Calu3 (cell line): ENCODE measurements at regions not wholly inside any gene's neighbourhood (a gene's known extent, or its start where the extent isn't known, plus 50 kb on each side); places are given as distances from the start of the nearest gene placed in this dataset.

Source experiments
- BruUV-seq: library from RNA; stranded (reverse); fragments of 400-500 nt; replicated peaks from 2 replicates; lab custom pipeline; 2021; lab: Mats Ljungman, UMichigan
- CTCF ChIA-PET: fragments of 300-600 bp; sonication (Branson Sonifier 250); formaldehyde crosslinking; loops from one replicate; lab custom pipeline; 2022; ENCODE audit warnings: antibody characterized with exemption; lab: Charles Lee
- DNase-seq: peaks from one replicate; pipeline ENCODE4 v3.0.0; 2022
- H3K27ac Mint-ChIP-seq: one replicate; pipeline ENCODE4 v1.8.0; 2022; ENCODE audit warnings: mixed read lengths; ENCODE audit not compliant: unreplicated experiment
- H3K27me3 Mint-ChIP-seq: one replicate; pipeline ENCODE4 v1.8.0; 2022; ENCODE audit warnings: mixed read lengths; ENCODE audit not compliant: unreplicated experiment
- H3K36me3 Mint-ChIP-seq: one replicate; pipeline ENCODE4 v1.8.0; 2022; ENCODE audit warnings: mild to moderate bottlenecking, moderate library complexity, mixed read lengths; ENCODE audit not compliant: insufficient read depth, unreplicated experiment
- H3K4me1 Mint-ChIP-seq: one replicate; pipeline ENCODE4 v1.8.0; 2022; ENCODE audit warnings: mild to moderate bottlenecking, low read depth, mixed read lengths; ENCODE audit not compliant: unreplicated experiment
- H3K4me3 Mint-ChIP-seq: one replicate; pipeline ENCODE4 v1.8.0; 2022; ENCODE audit warnings: mild to moderate bottlenecking, low read depth, moderate library complexity, mixed read lengths; ENCODE audit not compliant: unreplicated experiment
- H3K9me3 Mint-ChIP-seq: one replicate; pipeline ENCODE4 v1.8.0; 2022; ENCODE audit warnings: low read depth, mixed read lengths; ENCODE audit not compliant: unreplicated experiment
- CTCF ChIP-seq: fragments of 200-600 bp; IDR thresholded peaks from one replicate; pipeline ENCODE4 v1.8.0; 2022; ENCODE audit warnings: antibody characterized with exemption; ENCODE audit not compliant: unreplicated experiment
- intact Hi-C: fragments of 100-400 bp; cut with micrococcal nuclease; formaldehyde crosslinking; loops from one replicate; pipeline ENCODE4 v1.10.0; 2022; ENCODE audit not compliant: unreplicated experiment

DNA sequence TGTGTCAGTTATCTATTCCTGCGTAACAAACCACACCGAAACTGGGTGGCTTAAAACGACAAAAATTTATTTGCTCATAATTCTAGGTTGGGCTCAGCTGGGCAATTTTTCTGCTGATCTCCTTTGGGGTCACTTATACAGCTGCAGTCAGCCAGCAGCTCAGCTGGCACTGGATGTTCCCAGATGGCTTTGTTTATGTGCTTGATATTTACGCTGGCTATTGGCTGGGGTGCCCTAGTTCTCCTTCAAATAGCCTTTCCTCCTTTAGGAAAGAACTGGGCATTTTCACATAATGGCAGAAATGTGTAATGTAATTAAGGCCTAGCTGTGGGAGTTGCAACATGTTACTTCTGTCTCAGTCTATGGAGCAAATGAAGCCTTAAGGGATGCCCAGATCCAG is 142.2 kb downstream of the B3GNT2 start:
- intact Hi-C loops = no loop called here
- Mint-ChIP-seq H3K9me3 (no peaks in the 10 kb centered on the region), H3K4me3 (no peak overlapping the region), H3K27me3 (no peaks in the 10 kb centered on the region), H3K4me1 (peaks cover 16% of the 10 kb centered on the region), H3K36me3 (no peaks in the 10 kb centered on the region), H3K27ac (no peak overlapping the region)
- no peak for TF ChIP-seq CTCF
- no peak for DNase-seq
- BruUV-seq = no TSS peak
- CTCF ChIA-PET = no interaction called here

GRCh38 chr2:62337403-62337802 is 141.5 kb downstream of the B3GNT2 start:
- no peak for TF ChIP-seq CTCF
- intact Hi-C loops = no loop called here
- Mint-ChIP-seq H3K36me3 (no peaks in the 10 kb centered on the region), H3K27me3 (no peaks in the 10 kb centered on the region), H3K27ac (no peak overlapping the region), H3K9me3 (no peaks in the 10 kb centered on the region), H3K4me3 (no peak overlapping the region), H3K4me1 (peaks cover 10% of the 10 kb centered on the region)
- CTCF ChIA-PET = no interaction called here
- no peak for DNase-seq
- no TSS peak for BruUV-seq

- intact Hi-C loops = no loop called here
- CTCF ChIA-PET = no interaction called here
- Mint-ChIP-seq H3K36me3 (no peaks in the 10 kb centered on the region), H3K27ac (no peak overlapping the region), H3K27me3 (no peaks in the 10 kb centered on the region), H3K4me1 (peaks cover 6% of the 10 kb centered on the region), H3K9me3 (no peaks in the 10 kb centered on the region), H3K4me3 (no peak overlapping the region)
- BruUV-seq = no TSS peak
- DNase-seq = no peak
- no peak for TF ChIP-seq CTCF
Observed at GRCh38 chr2:62335612-62336011, 139.7 kb downstream of the B3GNT2 start.

- no peaks in the 10 kb centered on the region for H3K27me3 Mint-ChIP-seq
- no peaks in the 10 kb centered on the region for H3K36me3 Mint-ChIP-seq
- no peak overlapping the region for H3K4me3 Mint-ChIP-seq
- H3K27ac Mint-ChIP-seq = no peak overlapping the region
- H3K9me3 Mint-ChIP-seq = no peaks in the 10 kb centered on the region
- no peak for DNase-seq
- BruUV-seq = no TSS peak
- peaks cover 12% of the 10 kb centered on the region for H3K4me1 Mint-ChIP-seq
- no peak for TF ChIP-seq CTCF
- intact Hi-C loops = no loop called here
- CTCF ChIA-PET = interaction anchor here (1.1 kb wide), 1 partner anchor 103 kb away, joined by 3 read pairs; no protein-coding TSS in a partner anchor
Observed at GRCh38 chr2:62334440-62335058, 138.6 kb downstream of the B3GNT2 start.
